Fibroblast of lung (primary cell): ENCODE measurements at regions not wholly inside any gene's neighbourhood (a gene's known extent, or its start where the extent isn't known, plus 50 kb on each side); places are given as distances from the start of the nearest gene placed in this dataset.

Experiments used
- CTCF ChIP-seq, 2 donors: IDR thresholded peaks in 1 of 2; conservative IDR thresholded peaks in 1 of 2; 1 replicate in 1 of 2; 2 replicates in 1 of 2; pipeline ENCODE4 v1.5.1; 2011 to 2012; ENCODE audit warnings: low read length in 2 of 2, control low read depth in 1 of 2, inconsistent platforms in 1 of 2, low read depth in 1 of 2, mild to moderate bottlenecking in 1 of 2
- EZH2 ChIP-seq: IDR thresholded peaks from 2 replicates; pipeline ENCODE4 v1.5.1; 2012; ENCODE audit warnings: low read length, control low read depth, mild to moderate bottlenecking; ENCODE audit errors: missing control alignments

- TF ChIP-seq CTCF (conservative IDR thresholded peaks at IDR 0.05 in 1 of 2, IDR thresholded peaks at IDR 0.05 in 1 of 2; ENCODE audit: low read depth in 1 of 2, low read length in 2 of 2) (no peak), EZH2 (no peak)
Observed at GRCh38 chr1:119294199-119294598, 74.4 kb upstream of the HAO2 start.
